ENCODE measurements at regions not wholly inside any gene's neighbourhood (a gene's known extent, or its start where the extent isn't known, plus 50 kb on each side); places are given as distances from the start of the nearest gene placed in this dataset.

DNA sequence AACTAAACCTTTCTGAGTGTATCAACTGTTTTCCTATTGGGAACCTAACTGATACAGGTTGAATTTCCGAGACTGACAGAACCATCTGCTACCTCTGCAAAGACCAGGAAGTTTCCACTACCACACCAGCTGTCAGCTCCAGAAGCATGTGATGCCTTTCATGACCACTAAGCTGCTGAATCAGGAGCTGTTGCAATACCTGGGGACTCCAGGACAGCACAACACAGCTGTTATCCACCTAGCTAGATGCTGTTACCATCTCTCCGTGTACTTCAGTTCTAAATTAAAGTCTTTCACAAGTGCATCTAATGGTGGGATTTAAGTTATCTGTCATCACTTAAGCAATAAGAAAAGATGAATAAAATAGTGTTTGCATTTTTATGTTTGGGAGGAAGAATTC is 158.2 kb upstream of the IMPG1 start:
- H3K4me3 ChIP-seq = no peak overlapping the region
- DNase-seq = no peak
- H3K4me1 ChIP-seq = no peaks in the 10 kb centered on the region
- intact Hi-C loops (cut with micrococcal nuclease) = no loop called here
- no peaks in the 10 kb centered on the region for H3K27me3 ChIP-seq (ENCODE audit: low read depth)
- H3K36me3 ChIP-seq = no peaks in the 10 kb centered on the region
- TF ChIP-seq, protein P1, sequence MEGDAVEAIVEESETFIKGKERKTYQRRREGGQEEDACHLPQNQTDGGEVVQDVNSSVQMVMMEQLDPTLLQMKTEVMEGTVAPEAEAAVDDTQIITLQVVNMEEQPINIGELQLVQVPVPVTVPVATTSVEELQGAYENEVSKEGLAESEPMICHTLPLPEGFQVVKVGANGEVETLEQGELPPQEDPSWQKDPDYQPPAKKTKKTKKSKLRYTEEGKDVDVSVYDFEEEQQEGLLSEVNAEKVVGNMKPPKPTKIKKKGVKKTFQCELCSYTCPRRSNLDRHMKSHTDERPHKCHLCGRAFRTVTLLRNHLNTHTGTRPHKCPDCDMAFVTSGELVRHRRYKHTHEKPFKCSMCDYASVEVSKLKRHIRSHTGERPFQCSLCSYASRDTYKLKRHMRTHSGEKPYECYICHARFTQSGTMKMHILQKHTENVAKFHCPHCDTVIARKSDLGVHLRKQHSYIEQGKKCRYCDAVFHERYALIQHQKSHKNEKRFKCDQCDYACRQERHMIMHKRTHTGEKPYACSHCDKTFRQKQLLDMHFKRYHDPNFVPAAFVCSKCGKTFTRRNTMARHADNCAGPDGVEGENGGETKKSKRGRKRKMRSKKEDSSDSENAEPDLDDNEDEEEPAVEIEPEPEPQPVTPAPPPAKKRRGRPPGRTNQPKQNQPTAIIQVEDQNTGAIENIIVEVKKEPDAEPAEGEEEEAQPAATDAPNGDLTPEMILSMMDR (IDR thresholded peaks at IDR 0.05; ENCODE audit: borderline replicate concordance) = no peak
- no peak overlapping the region for H3K27ac ChIP-seq (replicated peaks)
- H3K9me3 ChIP-seq (replicated peaks) = no peaks in the 10 kb centered on the region

GRCh38 chr6:76222189-76222588 is 149.7 kb upstream of the IMPG1 start:
- Histone ChIP-seq H3K9me3 (replicated peaks) (no peaks in the 10 kb centered on the region), H3K4me3 (no peak overlapping the region), H3K36me3 (no peaks in the 10 kb centered on the region), H3K27ac (replicated peaks) (no peak overlapping the region), H3K27me3 (ENCODE audit: low read depth) (no peaks in the 10 kb centered on the region), H3K4me1 (no peaks in the 10 kb centered on the region)
- intact Hi-C loops (cut with micrococcal nuclease) = no loop called here
- DNase-seq = no peak
- TF ChIP-seq, protein P1 (IDR thresholded peaks at IDR 0.05; ENCODE audit: borderline replicate concordance) = no peak

GRCh38 chr6:76221525-76221924 is 149.1 kb upstream of the IMPG1 start:
- DNase-seq = no peak
- Histone ChIP-seq H3K4me1 (no peaks in the 10 kb centered on the region), H3K27ac (replicated peaks) (no peak overlapping the region), H3K27me3 (ENCODE audit: low read depth) (no peaks in the 10 kb centered on the region), H3K9me3 (replicated peaks) (no peaks in the 10 kb centered on the region), H3K36me3 (no peaks in the 10 kb centered on the region), H3K4me3 (no peak overlapping the region)
- TF ChIP-seq, protein P1 (IDR thresholded peaks at IDR 0.05; ENCODE audit: borderline replicate concordance) = no peak
- intact Hi-C loops (cut with micrococcal nuclease) = no loop called here

DNA sequence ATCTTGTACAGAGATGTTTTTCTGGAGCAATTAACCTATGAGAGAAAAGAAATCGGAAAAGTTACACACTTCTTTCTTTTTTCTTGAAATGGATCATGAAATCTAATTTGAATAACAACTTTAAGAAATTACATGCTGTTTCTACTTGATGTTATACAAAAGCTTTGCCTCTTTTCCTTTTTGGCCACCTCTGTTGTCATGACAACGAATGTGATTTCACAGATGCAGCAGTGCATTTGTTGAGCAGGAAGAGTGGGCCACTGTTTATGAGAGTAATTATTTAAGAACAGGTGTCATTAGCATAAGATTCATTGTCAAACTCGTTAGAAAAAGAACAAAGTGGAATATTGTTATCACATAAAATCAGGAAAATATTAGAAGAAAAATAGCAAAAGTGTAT is 148.3 kb upstream of the IMPG1 start:
- DNase-seq = no peak
- H3K9me3 ChIP-seq (replicated peaks) = no peaks in the 10 kb centered on the region

GRCh38 chr6:76217606-76218005 is 145.1 kb upstream of the IMPG1 start:
- H3K36me3 ChIP-seq = no peaks in the 10 kb centered on the region
- no peaks in the 10 kb centered on the region for H3K27me3 ChIP-seq (ENCODE audit: low read depth)
- intact Hi-C loops (cut with micrococcal nuclease) = no loop called here
- no peaks in the 10 kb centered on the region for H3K4me1 ChIP-seq
- H3K4me3 ChIP-seq = no peak overlapping the region
- H3K9me3 ChIP-seq (replicated peaks) = no peaks in the 10 kb centered on the region
- TF ChIP-seq, protein P1 (IDR thresholded peaks at IDR 0.05; ENCODE audit: borderline replicate concordance) = no peak
- H3K27ac ChIP-seq (replicated peaks) = no peak overlapping the region
- DNase-seq = no peak

More for the DNA sequence above, 148.3 kb upstream of the IMPG1 start:
- no peak overlapping the region for H3K27ac ChIP-seq (replicated peaks)
- TF ChIP-seq, protein P1 (IDR thresholded peaks at IDR 0.05; ENCODE audit: borderline replicate concordance) = no peak
- H3K4me1 ChIP-seq = no peaks in the 10 kb centered on the region
- intact Hi-C loops (cut with micrococcal nuclease) = no loop called here
- H3K36me3 ChIP-seq = no peaks in the 10 kb centered on the region
- no peak overlapping the region for H3K4me3 ChIP-seq
- no peaks in the 10 kb centered on the region for H3K27me3 ChIP-seq (ENCODE audit: low read depth)

- Histone ChIP-seq H3K27ac (replicated peaks) (no peak overlapping the region), H3K4me3 (no peak overlapping the region), H3K4me1 (no peaks in the 10 kb centered on the region), H3K9me3 (replicated peaks) (no peaks in the 10 kb centered on the region), H3K27me3 (ENCODE audit: low read depth) (no peaks in the 10 kb centered on the region), H3K36me3 (no peaks in the 10 kb centered on the region)
- intact Hi-C loops (cut with micrococcal nuclease) = no loop called here
- no peak for DNase-seq
- TF ChIP-seq, protein P1 (IDR thresholded peaks at IDR 0.05; ENCODE audit: borderline replicate concordance) = no peak
These were observed 142.1 kb upstream of the IMPG1 start for GRCh38 chr6:76214546-76214945.

Measured in left ventricle myocardium inferior (tissue), 1 donor.